ENCODE measurements at regions not wholly inside any gene's neighbourhood (a gene's known extent, or its start where the extent isn't known, plus 50 kb on each side); places are given as distances from the start of the nearest gene placed in this dataset.

DNA sequence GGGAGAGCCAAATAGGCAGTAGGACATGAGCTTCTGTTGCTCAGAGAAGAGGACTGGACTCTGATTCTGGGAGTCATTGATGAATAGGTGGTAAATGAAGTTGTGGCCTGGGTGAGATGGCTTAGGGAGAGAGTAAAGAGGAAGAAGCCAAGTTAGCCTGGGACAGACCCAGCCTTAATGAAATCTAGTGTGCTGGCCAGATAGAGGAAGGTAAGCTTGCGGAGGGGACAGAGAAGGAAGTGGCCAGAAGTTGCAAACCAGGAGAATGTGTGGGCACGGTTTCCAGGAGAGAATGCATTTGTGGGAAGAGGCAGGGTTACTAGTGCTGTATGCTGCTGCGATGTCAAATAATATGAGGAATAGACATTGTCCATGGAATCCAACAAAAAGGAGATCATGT is 83.3 kb upstream of the OLFM4 start:
- in situ Hi-C loops (cut with HindIII; ENCODE audit: low pct_unique_long_range_greater_than_20kb, low sequenced_read_pairs), result no loop called here
- no peak for DNase-seq (ENCODE audit: low read depth in 1 of 2, low spot score in 1 of 2)
- no peak for TF ChIP-seq JUND (IDR thresholded peaks at IDR 0.05; ENCODE audit: low read depth)

DNA sequence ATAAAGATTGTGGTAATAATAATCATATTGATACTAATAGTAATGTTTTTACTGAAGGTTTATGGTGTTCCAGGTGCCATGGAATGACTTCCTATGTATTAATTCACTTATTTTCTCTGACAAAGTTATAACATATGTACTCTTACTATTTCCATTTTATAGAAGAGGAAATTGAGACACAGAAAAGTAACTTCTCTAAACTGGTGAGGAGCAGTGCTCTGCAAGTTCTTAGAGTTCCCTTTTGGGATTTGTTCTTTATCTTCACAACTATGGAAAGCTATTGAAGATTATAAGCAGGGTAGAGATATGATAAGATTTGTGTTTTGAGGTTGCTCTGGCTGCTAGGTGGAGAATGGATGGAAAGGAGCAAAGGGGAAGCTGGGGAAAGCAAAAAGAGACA is 83.9 kb upstream of the OLFM4 start:
- in situ Hi-C loops (cut with HindIII; ENCODE audit: low pct_unique_long_range_greater_than_20kb, low sequenced_read_pairs), result no loop called here
- no peak for DNase-seq (ENCODE audit: low read depth in 1 of 2, low spot score in 1 of 2)

DNA sequence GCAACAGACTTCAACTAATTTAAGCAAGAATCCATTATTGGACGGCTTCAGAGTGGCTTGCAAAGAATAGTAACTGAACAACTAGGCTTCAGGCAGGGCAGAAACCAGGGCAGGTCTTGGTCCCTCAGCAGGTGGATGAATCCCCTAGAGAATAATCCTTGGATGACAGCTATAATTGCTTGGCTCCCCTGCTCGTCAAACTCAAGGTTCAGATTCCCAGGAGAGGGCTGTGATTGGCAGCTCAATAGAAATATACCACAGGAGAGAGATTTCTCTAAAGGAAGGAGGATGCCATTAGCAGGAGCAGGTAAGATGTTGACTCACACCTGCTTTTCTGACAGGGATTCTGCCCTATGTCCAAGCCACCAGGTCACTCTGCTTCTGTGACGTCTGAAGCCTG is 89.6 kb upstream of the PCDH8 start:
- no peak for DNase-seq (ENCODE audit: low read depth in 1 of 2, low spot score in 1 of 2)
- no peak for TF ChIP-seq JUND (IDR thresholded peaks at IDR 0.05; ENCODE audit: low read depth)
- in situ Hi-C loops (cut with HindIII; ENCODE audit: low pct_unique_long_range_greater_than_20kb, low sequenced_read_pairs), result no loop called here

More for the DNA sequence above, 83.9 kb upstream of the OLFM4 start:
- no peak for TF ChIP-seq JUND (IDR thresholded peaks at IDR 0.05; ENCODE audit: low read depth)

DNA sequence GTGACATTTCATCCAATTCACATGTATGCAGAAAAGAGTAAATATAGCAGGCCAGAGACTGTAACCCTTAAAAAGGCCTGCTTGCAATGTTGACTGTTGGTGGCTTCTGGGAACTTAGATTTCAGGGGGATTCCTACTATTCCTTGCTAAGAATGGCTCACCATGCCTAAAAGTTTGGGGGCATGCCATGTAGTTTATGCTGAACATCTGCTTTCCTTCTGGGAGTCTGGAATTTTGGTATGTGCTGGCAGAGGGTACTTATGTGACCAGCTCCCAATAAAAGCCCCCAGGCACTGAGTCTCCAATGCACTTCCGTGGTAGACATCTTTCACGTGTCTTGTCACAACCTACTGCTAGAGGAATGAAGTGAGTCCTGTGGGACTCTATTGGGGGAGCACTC is 88.4 kb upstream of the PCDH8 start:
- DNase-seq (ENCODE audit: low read depth in 1 of 2, low spot score in 1 of 2), result no peak
- TF ChIP-seq JUND (IDR thresholded peaks at IDR 0.05; ENCODE audit: low read depth), result no peak
- in situ Hi-C loops (cut with HindIII; ENCODE audit: low pct_unique_long_range_greater_than_20kb, low sequenced_read_pairs), result no loop called here

DNA sequence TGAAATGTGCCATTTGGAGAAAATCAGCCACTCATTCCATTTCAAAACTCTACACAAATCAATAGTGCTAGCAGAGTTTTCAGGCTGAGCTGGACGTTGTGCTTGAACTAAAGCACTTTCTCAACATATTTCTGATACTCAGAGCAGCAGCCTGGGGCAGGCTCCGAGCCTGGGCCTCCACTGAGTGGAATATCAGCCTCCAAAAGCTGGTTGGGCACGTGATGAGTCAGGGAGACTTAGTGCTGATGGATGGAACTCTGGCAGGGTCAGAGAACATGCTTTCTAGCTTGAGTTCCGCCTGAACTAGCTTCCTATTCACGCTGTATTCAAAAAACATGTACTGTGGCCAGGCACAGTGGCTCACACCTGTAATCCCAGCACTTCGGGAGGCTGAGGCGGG is 85.8 kb upstream of the PCDH8 start:
- in situ Hi-C loops (cut with HindIII; ENCODE audit: low pct_unique_long_range_greater_than_20kb, low sequenced_read_pairs), result no loop called here
- TF ChIP-seq JUND (IDR thresholded peaks at IDR 0.05; ENCODE audit: low read depth), result no peak
- no peak for DNase-seq (ENCODE audit: low read depth in 1 of 2, low spot score in 1 of 2)

DNA sequence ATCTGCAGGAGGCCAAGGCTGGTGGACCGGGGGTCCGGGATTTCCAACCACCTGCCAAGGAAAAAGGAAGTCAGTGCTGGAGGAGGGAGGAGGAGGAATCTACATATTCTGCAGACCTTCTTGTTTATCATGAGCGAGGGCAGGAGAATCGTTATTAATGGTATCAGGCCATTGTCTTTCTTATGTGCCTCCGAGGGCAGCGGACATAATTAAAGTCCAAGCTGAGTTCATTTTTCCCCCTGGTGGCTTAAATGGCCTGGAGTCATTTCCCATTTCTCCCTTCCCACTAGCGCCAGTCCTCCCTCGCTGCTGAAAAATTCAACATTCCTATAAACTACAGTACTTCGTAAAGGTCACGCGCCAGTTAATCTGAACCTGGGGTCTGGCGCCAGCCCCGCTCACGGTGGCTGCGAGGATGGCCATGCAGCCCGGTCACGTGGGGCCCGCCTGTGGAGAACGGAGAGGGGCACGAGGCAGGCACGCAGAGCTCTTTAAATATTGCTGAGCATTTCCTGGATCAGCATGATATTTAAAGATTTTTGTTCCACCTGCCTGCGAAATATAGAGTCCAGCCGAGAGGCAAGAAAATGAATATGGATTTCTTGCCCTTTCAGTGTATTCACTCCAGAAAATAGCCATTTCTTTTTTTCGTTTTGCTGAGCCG is 85.2 kb upstream of the PCDH8 start:
- in situ Hi-C loops (cut with HindIII; ENCODE audit: low pct_unique_long_range_greater_than_20kb, low sequenced_read_pairs), result no loop called here
- TF ChIP-seq JUND (IDR thresholded peaks at IDR 0.05; ENCODE audit: low read depth), result no peak
- DNase-seq (ENCODE audit: low read depth in 1 of 2, low spot score in 1 of 2), result no peak

DNA sequence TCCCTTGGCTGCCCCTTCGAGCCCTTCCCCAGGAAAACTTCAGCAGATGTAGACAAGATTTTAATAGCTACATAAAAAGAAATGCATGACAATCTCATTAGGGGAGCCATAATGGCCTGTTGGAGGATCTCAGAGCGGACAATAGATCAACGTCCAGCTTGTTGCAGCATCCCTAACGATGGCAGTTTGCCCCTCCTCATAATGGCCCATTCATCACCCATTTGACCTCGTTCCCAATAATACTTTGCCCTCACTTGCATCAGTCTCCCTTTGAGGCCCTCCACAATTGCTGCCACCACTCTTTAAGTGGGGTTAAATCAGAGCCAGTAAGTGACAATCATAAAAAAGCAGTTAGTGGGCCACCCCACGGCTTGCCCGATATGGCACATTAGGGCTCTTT is 84.7 kb upstream of the PCDH8 start:
- in situ Hi-C loops (cut with HindIII; ENCODE audit: low pct_unique_long_range_greater_than_20kb, low sequenced_read_pairs), result no loop called here
- TF ChIP-seq JUND (IDR thresholded peaks at IDR 0.05; ENCODE audit: low read depth), result no peak
- no peak for DNase-seq (ENCODE audit: low read depth in 1 of 2, low spot score in 1 of 2)

DNA sequence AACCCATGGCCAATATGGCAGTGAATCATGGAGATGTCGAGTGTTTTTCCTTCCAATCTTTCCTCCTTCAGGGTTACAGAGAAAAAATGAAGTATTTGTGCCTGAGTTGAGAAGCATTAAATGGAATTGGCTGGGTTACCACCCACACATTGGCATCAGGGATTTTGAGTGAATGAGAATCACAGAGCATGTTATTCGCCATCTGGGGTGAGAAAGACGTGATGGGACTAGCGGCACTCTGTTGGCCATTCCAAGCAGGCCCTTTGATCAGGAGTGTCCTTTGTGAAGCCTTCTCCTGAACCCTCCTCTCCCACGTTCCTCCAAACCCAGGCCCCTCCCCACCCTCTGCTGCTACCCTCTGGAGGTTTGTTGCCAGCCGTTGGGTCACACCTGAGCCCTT is 84.2 kb upstream of the PCDH8 start:
- in situ Hi-C loops (cut with HindIII; ENCODE audit: low pct_unique_long_range_greater_than_20kb, low sequenced_read_pairs), result no loop called here

DNA sequence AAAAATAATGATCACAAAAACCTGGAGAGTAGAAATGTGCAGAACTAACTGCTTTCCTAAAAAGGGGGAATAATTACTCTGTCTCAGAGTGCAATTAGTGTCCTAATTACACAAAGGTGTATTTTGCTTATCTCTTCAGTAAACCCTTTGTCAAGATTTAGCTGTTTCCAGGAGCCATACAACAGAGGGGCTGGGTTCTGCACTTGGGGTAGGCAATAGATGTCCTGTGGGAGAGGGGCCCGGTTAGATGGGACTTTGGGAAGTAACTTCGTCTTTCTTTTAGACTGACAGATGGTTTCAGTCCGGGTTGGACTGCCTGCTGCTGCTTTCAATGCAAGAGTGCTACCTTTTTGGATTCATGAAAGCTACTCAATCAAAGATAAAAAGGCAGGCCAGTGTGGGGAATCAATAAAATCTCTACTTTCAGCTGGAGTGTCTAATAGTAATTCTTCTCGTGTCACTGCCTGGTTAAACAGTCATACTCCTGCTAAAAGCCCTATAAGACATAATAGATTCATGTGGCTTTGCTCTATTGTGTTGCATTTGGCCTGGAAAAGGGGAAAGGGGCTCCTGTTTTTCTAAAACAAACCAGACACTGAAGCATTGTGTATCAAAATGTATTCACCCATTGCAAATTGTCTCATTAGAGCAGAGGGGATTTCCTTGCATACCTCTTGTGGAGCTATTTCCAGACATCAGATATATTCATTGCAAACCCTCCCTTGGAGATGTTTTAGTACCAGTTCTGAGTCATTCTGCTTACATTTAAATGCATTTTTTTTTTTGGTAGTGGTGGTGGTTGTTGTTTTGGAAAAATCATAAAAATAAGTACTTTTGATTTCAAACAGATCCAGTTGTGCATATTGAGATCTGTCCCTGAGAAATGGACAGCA is 83.3 kb upstream of the PCDH8 start:
- in situ Hi-C loops (cut with HindIII; ENCODE audit: low pct_unique_long_range_greater_than_20kb, low sequenced_read_pairs), result no loop called here
- DNase-seq (ENCODE audit: low read depth in 1 of 2, low spot score in 1 of 2), result no peak
- no peak for TF ChIP-seq JUND (IDR thresholded peaks at IDR 0.05; ENCODE audit: low read depth)

More for the DNA sequence above, 84.2 kb upstream of the PCDH8 start:
- no peak for TF ChIP-seq JUND (IDR thresholded peaks at IDR 0.05; ENCODE audit: low read depth)
- no peak for DNase-seq (ENCODE audit: low read depth in 1 of 2, low spot score in 1 of 2)

DNA sequence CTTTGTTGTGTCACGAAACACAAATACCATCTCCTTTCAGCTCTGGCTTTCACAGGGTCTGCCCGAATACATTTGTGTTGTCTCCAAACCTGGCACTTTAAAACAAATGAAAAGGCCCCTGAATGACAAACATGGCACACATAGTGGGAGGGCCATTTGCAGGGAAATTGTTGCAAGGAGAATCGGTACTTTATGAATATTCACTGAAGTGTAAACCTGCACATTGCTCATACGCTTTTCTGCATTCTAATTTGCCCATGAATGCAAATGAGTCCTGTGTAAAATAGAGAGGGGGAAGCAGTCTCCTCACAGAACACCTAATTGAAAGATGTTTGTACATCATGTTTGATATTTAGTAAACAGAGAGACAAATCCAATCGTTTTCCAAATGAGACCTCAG is 82.7 kb upstream of the PCDH8 start:
- DNase-seq (ENCODE audit: low read depth in 1 of 2, low spot score in 1 of 2), result no peak
- in situ Hi-C loops (cut with HindIII; ENCODE audit: low pct_unique_long_range_greater_than_20kb, low sequenced_read_pairs), result no loop called here
- no peak for TF ChIP-seq JUND (IDR thresholded peaks at IDR 0.05; ENCODE audit: low read depth)

DNA sequence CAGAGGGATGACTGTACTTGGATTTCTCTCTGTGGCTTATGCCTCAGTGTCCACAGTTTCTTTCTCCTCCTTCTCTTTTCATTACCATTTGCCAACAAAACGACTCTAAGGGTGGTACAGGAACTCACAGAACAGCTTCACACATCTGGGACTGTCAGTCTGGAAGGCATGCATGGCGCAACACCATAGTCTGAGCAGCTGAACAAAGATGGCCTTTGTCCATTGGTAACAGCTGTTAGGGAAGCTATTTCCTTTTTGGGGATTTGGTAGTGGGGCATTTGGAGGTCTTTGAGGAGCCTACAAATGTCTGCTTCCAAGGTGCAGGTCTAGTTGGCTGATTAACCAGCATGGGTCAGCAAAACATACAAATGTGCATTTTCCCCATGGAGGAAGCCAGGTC is 81.4 kb upstream of the PCDH8 start:
- TF ChIP-seq JUND (IDR thresholded peaks at IDR 0.05; ENCODE audit: low read depth), result no peak
- in situ Hi-C loops (cut with HindIII; ENCODE audit: low pct_unique_long_range_greater_than_20kb, low sequenced_read_pairs), result no loop called here
- DNase-seq (ENCODE audit: low read depth in 1 of 2, low spot score in 1 of 2), result no peak

DNA sequence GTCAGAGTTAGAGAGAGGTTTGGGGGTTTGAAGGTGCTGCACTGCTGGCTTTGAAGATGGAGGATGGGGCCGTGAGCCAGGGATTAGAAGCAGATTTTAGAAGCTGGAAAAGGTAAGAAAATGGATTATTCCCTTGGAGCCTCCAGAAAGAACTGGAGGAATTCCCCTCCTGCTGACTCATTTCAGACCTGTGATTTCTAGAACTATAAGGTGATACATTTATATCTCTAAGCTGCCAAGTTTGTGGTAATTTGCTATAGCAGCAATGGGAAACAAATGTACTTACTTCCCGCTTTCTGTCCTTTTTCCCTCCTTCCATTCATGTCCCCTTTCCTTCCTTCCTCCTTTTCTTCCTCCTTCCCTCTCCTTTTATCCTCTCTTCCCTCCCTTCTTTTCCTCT is 78.5 kb upstream of the PCDH8 start:
- in situ Hi-C loops (cut with HindIII; ENCODE audit: low pct_unique_long_range_greater_than_20kb, low sequenced_read_pairs), result no loop called here
- no peak for DNase-seq (ENCODE audit: low read depth in 1 of 2, low spot score in 1 of 2)
- no peak for TF ChIP-seq JUND (IDR thresholded peaks at IDR 0.05; ENCODE audit: low read depth)

DNA sequence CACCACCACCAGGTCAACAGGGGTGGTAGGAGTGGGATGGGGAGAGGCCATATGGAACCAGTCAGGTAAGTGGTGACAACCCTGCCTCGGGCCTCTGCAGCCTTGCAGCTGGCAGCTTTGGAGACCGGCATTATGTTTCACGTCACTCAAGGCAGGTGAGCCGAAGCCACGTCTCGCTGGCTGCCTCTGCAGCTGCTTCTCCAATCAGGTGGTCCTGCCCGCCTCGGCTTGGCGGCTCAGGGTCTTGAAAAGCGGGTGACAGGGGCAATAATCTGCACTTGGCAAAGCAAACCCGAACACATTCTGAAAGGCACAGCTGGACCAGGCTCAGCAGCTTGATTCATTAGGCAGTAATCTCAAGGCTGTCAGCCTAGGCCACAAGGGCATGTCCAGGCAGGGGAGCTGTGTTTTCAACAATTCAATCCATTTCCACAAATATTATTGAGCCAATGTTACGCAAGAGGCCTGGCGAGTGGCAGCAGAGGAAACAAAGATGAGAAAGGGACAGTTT is 77.4 kb upstream of the PCDH8 start:
- no peak for TF ChIP-seq JUND (IDR thresholded peaks at IDR 0.05; ENCODE audit: low read depth)

More for the DNA sequence above, 77.4 kb upstream of the PCDH8 start:
- no peak for DNase-seq (ENCODE audit: low read depth in 1 of 2, low spot score in 1 of 2)
- in situ Hi-C loops (cut with HindIII; ENCODE audit: low pct_unique_long_range_greater_than_20kb, low sequenced_read_pairs), result no loop called here

Measured in T47D (cell line).